Cardiac fibroblast (primary cell): ENCODE measurements at regions not wholly inside any gene's neighbourhood (a gene's known extent, or its start where the extent isn't known, plus 50 kb on each side); places are given as distances from the start of the nearest gene placed in this dataset.
"Not testable (repeated sequence)": the region's sequence is repeated elsewhere in the genome, so short reads cannot be mapped to it uniquely, and the experiment has no call there.

Experiments used
- DNase-seq, 2 donors: peaks; one replicate each; pipeline versions ENCODE4 v3.0.0 to v3.0.0-alpha.2; 2010; ENCODE audit warnings: low read depth in 2 of 2
- H3K4me3 ChIP-seq, 2 donors: replicated peaks in 1 of 2; 1 replicate in 1 of 2; 2 replicates in 1 of 2; pipeline ENCODE4 v1.5.1; 2011; ENCODE audit warnings: low read depth in 2 of 2, low read length in 2 of 2, mild to moderate bottlenecking in 2 of 2, moderate library complexity in 1 of 2
- CTCF ChIP-seq: IDR thresholded peaks from one replicate; pipeline ENCODE4 v1.5.1; 2011; ENCODE audit warnings: low read depth, mild to moderate bottlenecking, low read length, inconsistent platforms

GRCh38 chr14:105635560-105635959, 109.2 kb downstream of the TMEM121 start:
- no peak for DNase-seq
- H3K4me3 ChIP-seq = no peak overlapping the region
- TF ChIP-seq CTCF = no peak

- H3K4me3 ChIP-seq, DNase-seq: not testable (repeated sequence)
These were observed 109.6 kb downstream of the TMEM121 start for GRCh38 chr14:105636021-105636420.

GRCh38 chr14:105636935-105637334, 110.6 kb downstream of the TMEM121 start:
- TF ChIP-seq CTCF = no peak
- no peak for DNase-seq
- H3K4me3 ChIP-seq = no peak overlapping the region

- not testable (repeated sequence) for H3K4me3 ChIP-seq, DNase-seq
These were observed 111.0 kb downstream of the TMEM121 start for GRCh38 chr14:105637345-105637744.

- DNase-seq = not testable (repeated sequence)
These were observed 113.9 kb downstream of the TMEM121 start for GRCh38 chr14:105639969-105640931.

GRCh38 chr14:105641075-105641937, 114.9 kb downstream of the TMEM121 start:
- H3K4me3 ChIP-seq = no peak overlapping the region
- DNase-seq = no peak
- no peak for TF ChIP-seq CTCF

More at GRCh38 chr14:105639969-105640931, 113.9 kb downstream of the TMEM121 start:
- H3K4me3 ChIP-seq = not testable (repeated sequence)

GRCh38 chr14:105641951-105642350, 115.6 kb downstream of the TMEM121 start:
- not testable (repeated sequence) for H3K4me3 ChIP-seq, DNase-seq

GRCh38 chr14:105642486-105642885, 116.1 kb downstream of the TMEM121 start:
- not testable (repeated sequence) for H3K4me3 ChIP-seq, DNase-seq

- DNase-seq = not testable (repeated sequence)
These were observed 117.1 kb downstream of the TMEM121 start for GRCh38 chr14:105643406-105644052.

GRCh38 chr14:105644053-105644435, 117.7 kb downstream of the TMEM121 start:
- DNase-seq, H3K4me3 ChIP-seq: not testable (repeated sequence)

More at GRCh38 chr14:105643406-105644052, 117.1 kb downstream of the TMEM121 start:
- H3K4me3 ChIP-seq = not testable (repeated sequence)

- H3K4me3 ChIP-seq, DNase-seq: not testable (repeated sequence)
These were observed 118.1 kb downstream of the TMEM121 start for GRCh38 chr14:105644457-105644856.

GRCh38 chr14:105644891-105645290, 118.5 kb downstream of the TMEM121 start:
- not testable (repeated sequence) for DNase-seq, H3K4me3 ChIP-seq

GRCh38 chr14:105645389-105645788, 119.0 kb downstream of the TMEM121 start:
- not testable (repeated sequence) for H3K4me3 ChIP-seq

More at GRCh38 chr14:105645389-105645788, 119.0 kb downstream of the TMEM121 start:
- DNase-seq = not testable (repeated sequence)
